GM12874 (cell line): ENCODE measurements at regions not wholly inside any gene's neighbourhood (a gene's known extent, or its start where the extent isn't known, plus 50 kb on each side); places are given as distances from the start of the nearest gene placed in this dataset.

Experiments
- CTCF ChIP-seq: IDR thresholded peaks from 2 replicates; pipeline ENCODE4 v1.5.1; 2011; ENCODE audit warnings: low read depth, mild to moderate bottlenecking, control low read depth, low read length, moderate library complexity; ENCODE audit not compliant: insufficient read depth

- TF ChIP-seq CTCF: no peak
These were observed 415.7 kb upstream of the ESRRG start for GRCh38 chr1:217138799-217139466.

GRCh38 chr1:217138173-217138765, 415.0 kb upstream of the ESRRG start:
- no peak for TF ChIP-seq CTCF

- no peak for TF ChIP-seq CTCF
These were observed 414.1 kb upstream of the ESRRG start for GRCh38 chr1:217137210-217137881.

GRCh38 chr1:217136895-217137205, 413.6 kb upstream of the ESRRG start:
- no peak for TF ChIP-seq CTCF

- TF ChIP-seq CTCF: no peak
These were observed 413.0 kb upstream of the ESRRG start for GRCh38 chr1:217135987-217136894.

- TF ChIP-seq CTCF: no peak
These were observed 412.3 kb upstream of the ESRRG start for GRCh38 chr1:217135569-217135915.

- no peak for TF ChIP-seq CTCF
These were observed 411.8 kb upstream of the ESRRG start for GRCh38 chr1:217134857-217135568.
